Astrocyte (in vitro differentiated cells and primary cell): ENCODE measurements at regions not wholly inside any gene's neighbourhood (a gene's known extent, or its start where the extent isn't known, plus 50 kb on each side); places are given as distances from the start of the nearest gene placed in this dataset.

Experiments used
- DNase-seq: peaks from one replicate; pipeline ENCODE4 v3.0.0-alpha.2; 2010; ENCODE audit warnings: low read depth
- FAIRE-seq: peaks from 2 replicates; lab custom pipeline; 2011; peaks lifted over from hg19 to GRCh38; lab: Jason Lieb, UNC
- H2AFZ ChIP-seq: 2 replicates; pipeline ENCODE4 v1.6.0; 2012; ENCODE audit warnings: low read depth, low read length, inconsistent platforms
- H3K27ac ChIP-seq: 2 replicates; pipeline ENCODE4 v1.5.1; 2011; ENCODE audit warnings: low read depth, low read length, inconsistent platforms
- H3K27me3 ChIP-seq: 2 replicates; pipeline ENCODE4 v1.6.0; 2011; ENCODE audit warnings: low read length, inconsistent platforms; ENCODE audit not compliant: insufficient read depth
- H3K36me3 ChIP-seq: 2 replicates; pipeline ENCODE4 v1.5.1; 2011; ENCODE audit warnings: low read length, inconsistent platforms; ENCODE audit not compliant: insufficient read depth
- H3K4me1 ChIP-seq: 2 replicates; pipeline ENCODE4 v1.5.1; 2011; ENCODE audit warnings: low read length, inconsistent platforms; ENCODE audit not compliant: insufficient read depth
- H3K4me2 ChIP-seq: 2 replicates; pipeline ENCODE4 v1.6.0; 2012; ENCODE audit warnings: low read length, inconsistent platforms
- H3K4me3 ChIP-seq: 2 replicates; pipeline ENCODE4 v1.5.1; 2011; ENCODE audit warnings: low read depth, mild to moderate bottlenecking, low read length, inconsistent platforms; ENCODE audit not compliant: insufficient read depth
- H3K79me2 ChIP-seq: 2 replicates; pipeline ENCODE4 v1.6.0; 2012; ENCODE audit warnings: mild to moderate bottlenecking, low read length, inconsistent platforms; ENCODE audit not compliant: insufficient read depth
- H3K9ac ChIP-seq: 2 replicates; pipeline ENCODE4 v1.6.0; 2012; ENCODE audit warnings: mild to moderate bottlenecking, low read length, inconsistent platforms
- H3K9me3 ChIP-seq: 2 replicates; pipeline ENCODE4 v1.5.1; 2012; ENCODE audit warnings: low read depth, mild to moderate bottlenecking, low read length, inconsistent platforms; ENCODE audit not compliant: insufficient read depth
- H4K20me1 ChIP-seq: 2 replicates; pipeline ENCODE4 v1.6.0; 2012; ENCODE audit warnings: low read length, inconsistent platforms; ENCODE audit not compliant: insufficient read depth
- H3K27ac Mint-ChIP-seq: one replicate; pipeline ENCODE4 v1.8.0; 2021; ENCODE audit warnings: mild to moderate bottlenecking, mixed read lengths; ENCODE audit not compliant: unreplicated experiment
- H3K27me3 Mint-ChIP-seq: one replicate; pipeline ENCODE4 v1.8.0; 2021; ENCODE audit warnings: low read depth, mixed read lengths; ENCODE audit not compliant: unreplicated experiment
- H3K36me3 Mint-ChIP-seq: one replicate; pipeline ENCODE4 v1.8.0; 2021; ENCODE audit warnings: low read depth, mixed read lengths; ENCODE audit not compliant: unreplicated experiment
- H3K4me1 Mint-ChIP-seq: one replicate; pipeline ENCODE4 v1.8.0; 2021; ENCODE audit warnings: low read depth, mixed read lengths; ENCODE audit not compliant: unreplicated experiment
- H3K4me3 Mint-ChIP-seq: one replicate; pipeline ENCODE4 v1.8.0; 2021; ENCODE audit warnings: mild to moderate bottlenecking, moderate library complexity, mixed read lengths; ENCODE audit not compliant: unreplicated experiment
- H3K9me3 Mint-ChIP-seq: one replicate; pipeline ENCODE4 v1.8.0; 2021; ENCODE audit warnings: mild to moderate bottlenecking, mixed read lengths; ENCODE audit not compliant: unreplicated experiment
- EZH2 ChIP-seq: IDR thresholded peaks from 2 replicates; pipeline ENCODE4 v1.6.1; 2012; ENCODE audit warnings: mild to moderate bottlenecking, low read length, inconsistent platforms; ENCODE audit not compliant: insufficient read depth
- TF ChIP-seq, protein P1 (sequence below): IDR thresholded peaks from 2 replicates; pipeline ENCODE4 v1.5.1; 2011; ENCODE audit warnings: low read depth, mild to moderate bottlenecking, inconsistent platforms, low read length, moderate library complexity; ENCODE audit not compliant: insufficient read depth

DNA sequence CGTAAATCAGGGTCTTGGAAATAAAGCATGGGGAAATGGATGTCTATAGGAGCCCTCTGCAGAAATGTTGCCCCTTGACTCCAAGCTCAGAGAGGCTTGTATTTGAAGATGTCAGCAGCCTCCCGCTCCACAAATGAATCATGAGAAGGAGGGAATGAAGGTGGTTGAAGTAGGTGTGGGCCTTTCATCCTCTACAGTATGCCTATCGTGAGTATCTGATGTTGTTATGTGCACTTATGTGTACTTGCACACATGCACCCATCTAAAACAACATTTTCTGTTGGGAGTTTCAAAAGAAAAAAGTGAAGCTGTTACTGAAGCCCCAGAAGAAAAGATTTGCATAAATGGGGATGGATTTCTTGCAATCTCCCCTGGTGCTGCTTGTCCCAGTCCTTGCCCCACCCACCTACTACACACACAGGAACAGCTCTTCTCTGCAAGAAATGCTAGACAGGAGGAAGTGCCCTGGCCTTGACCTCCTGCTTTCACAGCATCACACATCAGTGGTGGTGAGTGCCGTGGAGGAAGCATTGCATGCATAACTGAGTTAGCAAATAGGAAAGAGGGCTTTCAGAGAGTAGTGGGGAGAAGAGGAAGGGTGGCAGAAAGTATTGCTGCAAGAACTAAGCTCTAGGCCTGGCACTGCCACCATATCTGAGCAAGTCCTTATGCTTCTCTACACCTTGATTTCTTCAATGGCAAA is 156.1 kb downstream of the SNX18 start:
- Histone ChIP-seq H3K79me2 (no peaks in the 10 kb centered on the region), H3K9me3 (no peaks in the 10 kb centered on the region), H3K4me2 (no peak overlapping the region)

DNA sequence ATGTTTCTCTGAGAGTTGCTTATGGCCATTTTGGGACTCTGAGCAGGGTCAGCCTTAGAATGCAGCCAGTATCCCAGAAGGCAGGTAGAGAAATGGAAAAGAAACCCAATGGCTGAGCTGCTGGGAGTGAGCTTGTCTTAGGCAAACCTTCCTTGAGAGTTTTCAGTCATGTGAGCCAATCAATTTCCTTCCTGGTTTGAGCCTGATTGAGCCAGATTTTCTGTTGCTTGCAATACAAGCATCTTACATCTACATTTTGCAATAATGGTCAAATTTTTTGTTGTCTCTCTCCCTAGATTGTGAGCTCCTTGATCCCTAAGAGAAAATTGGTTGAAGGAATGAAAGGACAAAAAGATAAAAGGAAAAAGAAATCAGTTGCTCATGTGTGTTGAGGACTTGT is 155.3 kb downstream of the SNX18 start:
- H3K4me1 Mint-ChIP-seq = peaks cover 9% of the 10 kb centered on the region

More for the DNA sequence above, 156.1 kb downstream of the SNX18 start:
- H3K4me1 ChIP-seq = peaks cover 12% of the 10 kb centered on the region
- Mint-ChIP-seq H3K36me3 (peaks cover 5% of the 10 kb centered on the region), H3K27me3 (peaks cover 8% of the 10 kb centered on the region), H3K4me1 (peaks cover 9% of the 10 kb centered on the region), H3K9me3 (peaks cover 11% of the 10 kb centered on the region), H3K4me3 (no peak overlapping the region), H3K27ac (no peak overlapping the region)
- H3K27me3 ChIP-seq = no peaks in the 10 kb centered on the region
- H3K4me3 ChIP-seq = no peak overlapping the region
- TF ChIP-seq EZH2 = no peak
- TF ChIP-seq, protein P1, sequence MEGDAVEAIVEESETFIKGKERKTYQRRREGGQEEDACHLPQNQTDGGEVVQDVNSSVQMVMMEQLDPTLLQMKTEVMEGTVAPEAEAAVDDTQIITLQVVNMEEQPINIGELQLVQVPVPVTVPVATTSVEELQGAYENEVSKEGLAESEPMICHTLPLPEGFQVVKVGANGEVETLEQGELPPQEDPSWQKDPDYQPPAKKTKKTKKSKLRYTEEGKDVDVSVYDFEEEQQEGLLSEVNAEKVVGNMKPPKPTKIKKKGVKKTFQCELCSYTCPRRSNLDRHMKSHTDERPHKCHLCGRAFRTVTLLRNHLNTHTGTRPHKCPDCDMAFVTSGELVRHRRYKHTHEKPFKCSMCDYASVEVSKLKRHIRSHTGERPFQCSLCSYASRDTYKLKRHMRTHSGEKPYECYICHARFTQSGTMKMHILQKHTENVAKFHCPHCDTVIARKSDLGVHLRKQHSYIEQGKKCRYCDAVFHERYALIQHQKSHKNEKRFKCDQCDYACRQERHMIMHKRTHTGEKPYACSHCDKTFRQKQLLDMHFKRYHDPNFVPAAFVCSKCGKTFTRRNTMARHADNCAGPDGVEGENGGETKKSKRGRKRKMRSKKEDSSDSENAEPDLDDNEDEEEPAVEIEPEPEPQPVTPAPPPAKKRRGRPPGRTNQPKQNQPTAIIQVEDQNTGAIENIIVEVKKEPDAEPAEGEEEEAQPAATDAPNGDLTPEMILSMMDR = no peak
- no peaks in the 10 kb centered on the region for H4K20me1 ChIP-seq
- DNase-seq (no peak), FAIRE-seq (no peak)
- H2AFZ ChIP-seq = no peak overlapping the region
- H3K9ac ChIP-seq = no peak overlapping the region
- no peak overlapping the region for H3K27ac ChIP-seq
- H3K36me3 ChIP-seq = no peaks in the 10 kb centered on the region

More for the DNA sequence above, 155.3 kb downstream of the SNX18 start:
- Histone ChIP-seq H3K9ac (no peak overlapping the region), H3K4me2 (no peak overlapping the region), H3K4me3 (no peak overlapping the region), H3K9me3 (no peaks in the 10 kb centered on the region), H2AFZ (no peak overlapping the region), H3K79me2 (no peaks in the 10 kb centered on the region), H3K27ac (no peak overlapping the region), H3K4me1 (peaks cover 12% of the 10 kb centered on the region), H3K36me3 (no peaks in the 10 kb centered on the region), H4K20me1 (no peaks in the 10 kb centered on the region), H3K27me3 (no peaks in the 10 kb centered on the region)
- peaks cover 11% of the 10 kb centered on the region for H3K9me3 Mint-ChIP-seq
- H3K27me3 Mint-ChIP-seq = peaks cover 6% of the 10 kb centered on the region
- no peak for FAIRE-seq
- H3K36me3 Mint-ChIP-seq = peaks cover 5% of the 10 kb centered on the region
- H3K27ac Mint-ChIP-seq = no peak overlapping the region
- H3K4me3 Mint-ChIP-seq = no peak overlapping the region
- TF ChIP-seq EZH2 = no peak
- TF ChIP-seq, protein P1 = no peak
- no peak for DNase-seq
